HCT116 (cell line): ENCODE measurements at regions not wholly inside any gene's neighbourhood (a gene's known extent, or its start where the extent isn't known, plus 50 kb on each side); places are given as distances from the start of the nearest gene placed in this dataset.
"Not testable (repeated sequence)": the region's sequence is repeated elsewhere in the genome, so short reads cannot be mapped to it uniquely, and the experiment has no call there.

Source experiments
- ATAC-seq: fragments of 200-7000 bp; cut with Tn5 transposase; 2 replicates; pipeline ENCODE4 v1.9.1; 2020; ENCODE audit warnings: mild to moderate bottlenecking, moderate library complexity
- BruUV-seq: library from RNA; stranded (reverse); fragments of 400-500 nt; replicated peaks from 2 replicates; lab custom pipeline; 2021; lab: Mats Ljungman, UMichigan
- CTCF ChIA-PET: fragments of 300-600 bp; sonication (Branson Sonifier 250); formaldehyde crosslinking; loops from one replicate; lab custom pipeline; 2021; ENCODE audit warnings: antibody characterized with exemption; lab: Charles Lee
- POLR2A ChIA-PET: fragments of 300-600, 350-600 bp; sonication (Branson Sonifier 250); formaldehyde crosslinking; loops from one replicate; lab custom pipeline; 2021; ENCODE audit warnings: antibody characterized with exemption; lab: Charles Lee
- RAD21 ChIA-PET, 2 experiments: fragments of 300-600 bp; sonication (Branson Sonifier 250); formaldehyde crosslinking; loops; one replicate each; lab custom pipeline; 2023; ENCODE audit warnings: low total read pairs in 2 of 2; ENCODE audit not compliant: uncharacterized antibody in 2 of 2, unreplicated experiment in 2 of 2, low non-redundant PET in 1 of 2; lab: Charles Lee
- DNase-seq: peaks from one replicate; pipeline ENCODE4 v3.0.0-alpha.2; 2010; ENCODE audit warnings: low read depth, low spot score
- H2AFZ ChIP-seq: fragments of 200-600 bp; shearing (Covaris generic), sonication (generic); 2 replicates; pipeline ENCODE4 v1.6.1; 2017; ENCODE audit warnings: low read depth, mixed run types, mixed read lengths, antibody characterized with exemption, low read length; ENCODE audit not compliant: poor library complexity, severe bottlenecking
- H3K27ac ChIP-seq: 2 replicates; pipeline ENCODE4 v1.5.1; 2012; ENCODE audit warnings: low read depth, low read length
- H3K27me3 ChIP-seq: fragments of 200-600 bp; sonication (generic); 2 replicates; pipeline ENCODE4 v1.6.1; 2016; ENCODE audit warnings: mixed run types, low read length, mixed read lengths; ENCODE audit not compliant: insufficient read depth
- H3K36me3 ChIP-seq, 2 experiments: fragments of 200-500 bp in 1 of 2; fragments of 200-600 bp in 1 of 2; sonication (Bioruptor generic) in 1 of 2; sonication (generic) in 1 of 2; 2 replicates each; pipeline versions ENCODE4 v1.5.1 to v1.6.1; 2014 to 2016; ENCODE audit warnings: low read length in 2 of 2, inconsistent platforms in 1 of 2, mixed read lengths in 1 of 2, mixed run types in 1 of 2; ENCODE audit not compliant: insufficient read depth in 2 of 2, control insufficient read depth in 1 of 2
- H3K4me1 ChIP-seq, 2 experiments: fragments of 200-600 bp in 1 of 2; sonication (generic) in 1 of 2; 2 replicates each; pipeline versions ENCODE4 v1.5.1 to v1.6.1; 2012 to 2017; ENCODE audit warnings: low read length in 2 of 2, inconsistent platforms in 1 of 2, mild to moderate bottlenecking in 1 of 2, mixed read lengths in 1 of 2, mixed run types in 1 of 2, moderate library complexity in 1 of 2; ENCODE audit not compliant: insufficient read depth in 2 of 2, control insufficient read depth in 1 of 2
- H3K4me2 ChIP-seq: fragments of 200-600 bp; sonication (generic); 2 replicates; pipeline ENCODE4 v1.6.1; 2017; ENCODE audit warnings: mixed run types, low read length, mixed read lengths
- H3K4me3 ChIP-seq, 2 experiments: fragments of 200-600 bp in 1 of 2; sonication (generic) in 1 of 2; replicated peaks in 1 of 2; 2 replicates each; pipeline ENCODE4 v1.5.1; 2011 to 2016; ENCODE audit warnings: low read length in 2 of 2, control low read depth in 1 of 2, low read depth in 1 of 2, mild to moderate bottlenecking in 1 of 2, mixed read lengths in 1 of 2, mixed run types in 1 of 2
- H3K79me2 ChIP-seq: fragments of 200-600 bp; sonication (generic); 2 replicates; pipeline ENCODE4 v1.6.1; 2017; ENCODE audit warnings: mild to moderate bottlenecking, mixed run types, low read length, moderate library complexity, mixed read lengths; ENCODE audit not compliant: insufficient read depth
- H3K9ac ChIP-seq: fragments of 200-600 bp; sonication (generic); 2 replicates; pipeline ENCODE4 v1.6.1; 2016; ENCODE audit warnings: low read length, mixed read lengths
- H3K9me2 ChIP-seq: fragments of 200-600 bp; sonication (generic), shearing (Covaris generic); 2 replicates; pipeline ENCODE4 v1.6.1; 2017; ENCODE audit warnings: mixed run types, mild to moderate bottlenecking, moderate library complexity; ENCODE audit not compliant: insufficient read depth
- H3K9me3 ChIP-seq, 2 experiments: fragments of 200-500 bp in 1 of 2; fragments of 200-600 bp in 1 of 2; sonication (Bioruptor generic) in 1 of 2; sonication (generic) in 1 of 2; 2 replicates each; pipeline ENCODE4 v1.6.1; 2014 to 2017; ENCODE audit warnings: low read length in 2 of 2, mixed read lengths in 2 of 2, inconsistent platforms in 1 of 2, low read depth in 1 of 2, mild to moderate bottlenecking in 1 of 2, mixed run types in 1 of 2, moderate library complexity in 1 of 2; ENCODE audit not compliant: control insufficient read depth in 1 of 2, insufficient read depth in 1 of 2
- H4K20me1 ChIP-seq: fragments of 200-600 bp; sonication (generic), shearing (Covaris generic); 2 replicates; pipeline ENCODE4 v1.6.1; 2017; ENCODE audit warnings: mixed run types, mild to moderate bottlenecking, moderate library complexity; ENCODE audit not compliant: insufficient read depth
- intact Hi-C: fragments of 100-400 bp; cut with micrococcal nuclease; formaldehyde crosslinking; loops from 2 replicates; pipeline ENCODE4 v1.10.0; 2022

DNA sequence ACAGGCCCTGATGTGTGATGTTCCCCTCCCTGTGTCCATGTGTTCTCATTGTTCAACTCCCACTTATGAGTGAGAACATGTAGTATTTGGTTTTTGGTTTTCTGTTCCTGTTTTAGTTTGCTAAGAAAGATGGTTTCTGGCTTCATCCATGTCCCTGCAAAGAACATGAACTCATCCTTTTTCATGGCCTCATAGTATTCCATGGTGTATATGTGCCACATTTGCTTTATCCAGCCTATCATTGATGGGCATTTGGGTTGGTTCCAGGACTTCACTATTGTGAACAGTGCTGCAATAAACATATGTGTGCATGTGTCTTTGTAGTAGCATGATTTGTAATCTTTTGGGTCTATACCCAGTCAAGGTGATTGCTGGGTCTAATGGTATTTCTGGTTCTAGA lies 211.0 kb downstream of the RRAGB start:
- H3K4me2 ChIP-seq, H3K4me3 ChIP-seq, H3K9me3 ChIP-seq, H3K36me3 ChIP-seq, H4K20me1 ChIP-seq, H3K27me3 ChIP-seq, POLR2A ChIA-PET, H3K4me1 ChIP-seq, H3K79me2 ChIP-seq, ATAC-seq, DNase-seq, CTCF ChIA-PET, H3K27ac ChIP-seq, H3K9me2 ChIP-seq, BruUV-seq, RAD21 ChIA-PET, H3K9ac ChIP-seq, H2AFZ ChIP-seq: not testable (repeated sequence)
- intact Hi-C loops, result loop anchor here (10.0 kb wide), 1 partner anchor 286 kb away; no protein-coding TSS in a partner anchor
